Endodermal cell (in vitro differentiated cells): ENCODE measurements at regions not wholly inside any gene's neighbourhood (a gene's known extent, or its start where the extent isn't known, plus 50 kb on each side); places are given as distances from the start of the nearest gene placed in this dataset.

Experiments
- DNase-seq: peaks from one replicate; pipeline ENCODE4 v3.0.0-alpha.2; 2017
- H3K27ac ChIP-seq: 2 replicates; pipeline ENCODE4 v1.5.1; 2013; ENCODE audit warnings: mild to moderate bottlenecking, low read depth, low read length, moderate library complexity
- H3K27me3 ChIP-seq: 2 replicates; pipeline ENCODE4 v1.6.1; 2013; ENCODE audit warnings: mild to moderate bottlenecking, low read length, moderate library complexity; ENCODE audit not compliant: insufficient read depth, control insufficient read depth, poor library complexity, severe bottlenecking
- H3K36me3 ChIP-seq: 2 replicates; pipeline ENCODE4 v1.7.0; 2013; ENCODE audit warnings: mild to moderate bottlenecking, low read length, moderate library complexity; ENCODE audit not compliant: control insufficient read depth, insufficient read depth
- H3K4me1 ChIP-seq: one replicate; pipeline ENCODE4 v1.7.0; 2013; ENCODE audit warnings: low read length; ENCODE audit not compliant: control insufficient read depth, insufficient read depth
- H3K4me3 ChIP-seq: 2 replicates; pipeline ENCODE4 v1.5.1; 2013; ENCODE audit warnings: mild to moderate bottlenecking, low read length, moderate library complexity
- H3K9ac ChIP-seq: 2 replicates; pipeline ENCODE4 v1.6.1; 2013; ENCODE audit warnings: mild to moderate bottlenecking, low read length, moderate library complexity; ENCODE audit not compliant: poor library complexity, severe bottlenecking; ENCODE audit errors: extremely low read depth
- H3K9me3 ChIP-seq: 2 replicates; pipeline ENCODE4 v1.6.1; 2013; ENCODE audit warnings: mild to moderate bottlenecking, low read length, moderate library complexity; ENCODE audit not compliant: control insufficient read depth
- H3K27ac Mint-ChIP-seq: 2 replicates; pipeline ENCODE4 v1.8.0; 2020; ENCODE audit warnings: mixed read lengths
- H3K27me3 Mint-ChIP-seq: 2 replicates; pipeline ENCODE4 v1.8.0; 2021; ENCODE audit warnings: mild to moderate bottlenecking, mixed read lengths; ENCODE audit not compliant: insufficient read depth
- H3K36me3 Mint-ChIP-seq: 2 replicates; pipeline ENCODE4 v1.8.0; 2020; ENCODE audit warnings: low read depth, mixed read lengths
- H3K4me1 Mint-ChIP-seq: 2 replicates; pipeline ENCODE4 v1.8.0; 2020; ENCODE audit warnings: mixed read lengths
- H3K4me3 Mint-ChIP-seq: 2 replicates; pipeline ENCODE4 v1.8.0; 2020; ENCODE audit warnings: mild to moderate bottlenecking, moderate library complexity, mixed read lengths
- H3K9me3 Mint-ChIP-seq: 2 replicates; pipeline ENCODE4 v1.8.0; 2020; ENCODE audit warnings: mild to moderate bottlenecking, mixed read lengths
- CTCF ChIP-seq: fragments of 200-600 bp; sonication (generic); conservative IDR thresholded peaks from 2 replicates; pipeline ENCODE4 v1.5.0; 2021; ENCODE audit warnings: antibody characterized with exemption, mild to moderate bottlenecking
- WGBS, 2 experiments: methylation state at CpG; one replicate each; pipeline versions ENCODE4 v1.1.5 to v1.1.7; 2013; ENCODE audit warnings: missing lambda C conversion rate in 2 of 2, mixed read lengths in 1 of 2; ENCODE audit not compliant: insufficient coverage in 1 of 2, insufficient read length in 1 of 2; 5-methylcytosine and 5-hydroxymethylcytosine counted together

GRCh38 chr4:57443308-57443707 lies 333.1 kb upstream of the IGFBP7 start:
- Histone ChIP-seq H3K9me3 (no peaks in the 10 kb centered on the region), H3K27me3 (no peaks in the 10 kb centered on the region), H3K4me1 (no peaks in the 10 kb centered on the region), H3K9ac (no peak overlapping the region), H3K36me3 (no peaks in the 10 kb centered on the region), H3K27ac (no peak overlapping the region), H3K4me3 (no peak overlapping the region)
- TF ChIP-seq CTCF, result no peak
- no peak overlapping the region for H3K4me3 Mint-ChIP-seq
- H3K9me3 Mint-ChIP-seq, result no peaks in the 10 kb centered on the region
- WGBS, 2 experiments, result 90 to 95% methylated on average over 7 of the region's 7 CpGs
- DNase-seq, result no peak
- H3K27ac Mint-ChIP-seq, result no peak overlapping the region
- H3K4me1 Mint-ChIP-seq, result peaks cover 5% of the 10 kb centered on the region
- H3K36me3 Mint-ChIP-seq, result no peaks in the 10 kb centered on the region
- H3K27me3 Mint-ChIP-seq, result peaks cover 2% of the 10 kb centered on the region

DNA sequence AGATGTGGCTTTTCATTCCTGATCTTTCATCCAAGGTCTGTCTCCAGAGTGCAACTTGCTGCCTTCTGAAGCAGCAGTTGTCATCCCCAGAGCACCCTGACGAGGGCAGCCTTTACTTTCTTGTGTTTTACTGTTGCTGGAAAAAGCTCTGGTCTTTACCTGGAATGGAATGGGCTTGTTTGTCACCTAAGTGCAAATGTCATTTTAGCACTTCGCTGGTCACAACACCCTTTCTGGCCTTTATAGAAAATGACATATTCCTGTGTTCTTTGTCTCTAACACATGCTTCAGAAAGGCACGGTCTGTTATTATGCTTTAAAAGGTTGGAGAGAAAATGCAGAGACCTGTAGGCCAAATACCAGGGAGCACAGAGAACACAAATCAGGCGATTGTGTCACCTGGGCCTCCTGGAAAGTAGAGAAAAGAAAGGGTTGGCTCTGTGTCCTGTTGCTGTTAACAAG lies 332.7 kb upstream of the IGFBP7 start:
- Histone ChIP-seq H3K27me3 (no peaks in the 10 kb centered on the region), H3K4me1 (no peaks in the 10 kb centered on the region), H3K27ac (no peak overlapping the region), H3K36me3 (no peaks in the 10 kb centered on the region), H3K9ac (no peak overlapping the region), H3K4me3 (no peak overlapping the region), H3K9me3 (no peaks in the 10 kb centered on the region)
- peaks cover 5% of the 10 kb centered on the region for H3K4me1 Mint-ChIP-seq
- peak; percentile 91 for TF ChIP-seq CTCF
- no peak overlapping the region for H3K4me3 Mint-ChIP-seq
- H3K27ac Mint-ChIP-seq, result no peak overlapping the region
- peaks cover 2% of the 10 kb centered on the region for H3K27me3 Mint-ChIP-seq
- H3K36me3 Mint-ChIP-seq, result no peaks in the 10 kb centered on the region
- 53 to 54% methylated on average over 3 to 4 of the region's 4 CpGs for WGBS, 2 experiments
- H3K9me3 Mint-ChIP-seq, result no peaks in the 10 kb centered on the region
- DNase-seq, result peak; percentile 93

GRCh38 chr4:57442241-57442640 lies 332.1 kb upstream of the IGFBP7 start:
- Mint-ChIP-seq H3K27me3 (peaks cover 2% of the 10 kb centered on the region), H3K27ac (no peak overlapping the region), H3K4me1 (peaks cover 5% of the 10 kb centered on the region), H3K36me3 (no peaks in the 10 kb centered on the region), H3K4me3 (no peak overlapping the region), H3K9me3 (no peaks in the 10 kb centered on the region)
- DNase-seq, result no peak
- Histone ChIP-seq H3K36me3 (no peaks in the 10 kb centered on the region), H3K9ac (no peak overlapping the region), H3K27ac (no peak overlapping the region), H3K9me3 (no peaks in the 10 kb centered on the region), H3K4me3 (no peak overlapping the region), H3K4me1 (no peaks in the 10 kb centered on the region), H3K27me3 (no peaks in the 10 kb centered on the region)
- no peak for TF ChIP-seq CTCF
- 79 to 87% methylated on average over 4 of the region's 7 CpGs for WGBS, 2 experiments
